Central memory CD4-positive, alpha-beta T cell (primary cell): ENCODE measurements at regions not wholly inside any gene's neighbourhood (a gene's known extent, or its start where the extent isn't known, plus 50 kb on each side); places are given as distances from the start of the nearest gene placed in this dataset.

Source experiments
- DNase-seq: peaks from one replicate; pipeline ENCODE4 v3.0.0; 2022

DNA sequence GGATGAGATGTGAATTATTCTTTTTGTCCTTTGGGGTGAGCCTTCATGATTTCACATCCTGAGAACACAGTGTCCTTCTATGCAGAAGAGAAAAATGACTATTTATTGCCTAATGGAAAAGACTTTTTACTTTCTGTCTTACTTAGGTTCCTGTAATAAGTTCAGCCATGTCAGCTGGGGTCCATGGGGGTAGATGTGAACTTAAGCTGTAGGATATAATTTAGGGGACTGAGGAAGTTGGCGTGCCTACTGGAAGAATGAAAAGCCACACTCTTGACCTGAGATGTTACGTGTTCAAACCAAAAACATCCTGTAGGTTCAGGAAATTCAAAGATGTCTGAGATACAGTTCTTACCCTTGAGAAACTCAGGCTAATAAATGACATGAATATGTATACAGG, 660.5 kb downstream of the TOX3 start:
- DNase-seq = no peak

DNA sequence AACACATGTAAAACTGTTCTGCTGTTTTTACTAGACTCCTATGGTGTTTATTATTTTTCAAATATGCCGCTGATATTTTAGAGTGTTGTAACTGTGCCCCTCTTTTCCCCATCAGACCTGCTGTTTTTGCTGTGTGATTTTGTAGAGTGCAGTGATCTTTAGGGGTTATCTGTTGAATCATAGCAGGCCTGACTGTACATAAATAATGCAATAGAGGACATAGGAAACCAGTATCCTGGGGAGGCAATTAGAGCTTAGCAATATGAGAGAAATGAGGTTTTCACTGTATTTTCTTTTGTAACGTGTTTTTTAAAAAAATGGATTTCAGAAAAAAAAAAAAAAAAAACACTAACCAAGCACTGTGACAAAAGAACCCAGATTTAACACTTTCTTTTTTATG, 662.2 kb downstream of the TOX3 start:
- DNase-seq = no peak

DNA sequence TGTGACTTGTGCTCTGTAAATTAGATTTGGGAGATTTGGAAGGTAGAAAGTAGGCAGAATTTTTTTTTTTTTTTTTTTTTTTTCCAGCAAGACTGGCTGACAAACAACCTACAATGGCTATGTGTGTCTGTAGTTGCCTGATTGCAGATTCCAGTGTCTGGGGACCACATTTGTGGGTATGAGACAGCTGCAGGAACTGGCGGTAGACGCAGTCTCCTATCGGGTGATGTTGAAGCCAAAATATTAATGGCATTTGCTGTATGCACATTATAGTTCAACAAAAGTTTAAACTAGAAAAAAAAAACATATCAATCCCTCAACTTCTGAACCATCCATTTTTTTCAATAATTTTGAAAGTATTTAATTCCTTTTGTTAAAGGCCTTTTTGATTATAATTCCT, 665.2 kb downstream of the TOX3 start:
- no peak for DNase-seq

DNA sequence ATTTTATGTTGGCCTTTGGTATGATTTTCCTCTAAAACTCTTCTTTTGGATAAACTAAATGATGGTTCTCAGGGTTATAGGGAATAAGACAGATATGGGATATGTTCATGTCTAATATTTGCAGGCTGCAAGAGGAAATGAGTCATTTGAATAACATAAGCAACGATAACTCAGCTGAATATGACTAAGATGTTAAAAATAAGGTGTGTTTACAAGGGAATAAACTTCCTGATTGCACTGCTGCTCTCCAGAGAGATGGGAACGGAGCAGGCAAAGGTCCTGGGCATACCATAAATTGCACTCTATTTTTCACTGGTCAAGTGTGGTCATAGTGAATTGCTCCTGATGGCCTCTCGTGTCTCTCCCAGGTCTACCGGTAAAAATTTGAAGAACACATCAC, 666.2 kb downstream of the TOX3 start:
- DNase-seq = no peak

DNA sequence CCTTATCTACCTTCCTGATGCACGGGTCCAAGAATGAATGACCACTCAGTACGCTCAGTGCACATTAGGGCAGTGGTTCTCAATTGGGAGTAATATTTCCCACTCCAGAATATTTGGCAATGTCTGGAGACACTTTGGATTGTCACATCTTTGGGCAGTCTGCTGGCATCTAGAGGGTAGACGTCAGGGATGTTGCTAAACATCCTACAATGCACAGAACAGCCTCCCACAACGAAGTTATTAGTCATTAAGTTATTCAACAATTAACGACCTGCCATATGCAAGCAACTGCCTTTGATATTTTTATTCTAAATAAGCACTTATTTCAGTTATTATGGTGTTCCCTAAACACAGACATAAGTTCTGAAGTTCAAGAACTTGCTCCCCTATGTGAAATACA, 669.3 kb downstream of the TOX3 start:
- no peak for DNase-seq

DNA sequence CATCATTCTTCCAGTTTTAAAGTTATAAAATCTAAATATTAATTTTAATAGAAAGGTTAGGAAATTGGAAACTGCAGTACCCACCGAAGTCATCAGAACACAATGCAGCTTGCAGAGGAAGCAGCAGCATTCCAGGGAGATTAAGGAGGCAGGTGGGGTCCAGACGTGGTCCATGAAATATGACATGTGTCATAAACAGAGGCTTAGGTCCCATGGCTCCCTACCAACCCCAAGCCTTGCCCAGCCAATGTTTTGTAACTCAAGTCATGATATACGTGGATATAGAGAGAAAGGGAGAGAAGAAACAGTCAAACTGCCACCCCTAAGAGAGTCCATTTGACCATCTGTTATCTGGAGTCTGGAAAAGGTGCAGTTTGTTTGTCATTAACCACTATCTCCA, 670.0 kb downstream of the TOX3 start:
- no peak for DNase-seq

DNA sequence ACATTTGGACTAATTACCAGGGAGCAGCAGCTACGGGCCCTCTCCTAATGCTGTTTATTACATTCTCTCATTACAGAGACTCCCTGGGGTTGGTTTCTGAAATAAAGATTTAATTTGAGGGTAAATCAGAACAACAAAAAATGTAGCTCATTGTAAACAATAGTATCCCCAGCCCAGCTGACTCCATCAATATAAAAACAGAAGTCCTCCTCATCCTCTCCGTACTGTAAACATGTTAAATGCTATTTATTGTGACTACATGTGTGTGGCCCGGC, 670.4 kb downstream of the TOX3 start:
- no peak for DNase-seq

DNA sequence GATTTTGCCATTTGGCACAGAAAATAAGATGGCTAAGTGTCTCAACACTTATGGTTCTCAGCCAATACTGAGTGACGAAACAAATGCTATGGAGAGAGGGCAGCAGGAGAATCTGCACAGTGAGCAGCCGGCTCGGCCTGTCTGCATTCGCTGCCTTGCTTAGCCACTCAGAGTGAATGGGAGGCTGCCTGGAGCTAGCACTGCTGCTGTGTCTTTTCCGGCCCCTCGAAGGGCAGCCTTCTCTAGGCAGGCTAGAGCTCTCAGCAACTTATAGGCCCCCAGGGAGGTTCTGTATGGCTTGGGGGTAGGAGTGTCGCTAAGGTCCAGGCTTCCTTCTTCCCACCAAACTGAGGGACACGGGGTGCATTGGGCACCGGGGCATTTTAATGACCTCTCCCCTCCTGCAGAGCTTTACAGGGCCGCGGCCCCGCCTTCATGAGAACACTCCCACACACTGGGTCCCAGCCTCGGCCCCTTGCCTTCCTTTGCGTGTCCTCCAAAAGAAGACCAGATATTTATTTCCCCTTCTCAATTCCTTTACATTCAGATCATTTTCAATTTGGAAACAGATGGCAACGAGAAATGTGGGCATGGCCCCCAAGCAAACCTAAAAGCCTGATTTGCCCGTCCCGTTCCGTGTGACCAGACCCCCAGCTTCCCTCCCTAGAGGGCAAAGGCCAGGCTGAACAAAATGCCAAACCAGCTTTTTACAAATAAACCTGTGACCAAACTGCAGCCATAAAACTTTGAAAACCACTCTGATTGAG, 670.9 kb downstream of the TOX3 start:
- no peak for DNase-seq

DNA sequence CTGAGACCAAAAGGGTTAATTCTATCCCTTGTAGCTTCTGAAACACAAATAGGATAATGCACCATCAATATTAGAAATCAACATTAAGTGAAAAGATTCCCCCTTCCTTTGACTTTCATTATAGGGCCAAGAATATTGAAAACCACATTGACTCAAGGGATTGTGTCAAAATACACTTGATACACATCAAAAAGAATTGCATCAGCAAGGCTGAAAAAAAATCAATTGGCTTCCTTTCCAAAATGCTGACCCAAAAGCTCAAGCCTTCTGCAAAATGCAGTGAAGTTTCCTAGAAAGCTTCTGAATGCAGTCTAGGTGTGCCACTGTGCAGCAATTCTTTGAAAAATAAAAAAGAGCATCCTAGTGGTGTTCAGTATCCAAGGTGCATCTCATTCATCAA, 674.4 kb downstream of the TOX3 start:
- no peak for DNase-seq

DNA sequence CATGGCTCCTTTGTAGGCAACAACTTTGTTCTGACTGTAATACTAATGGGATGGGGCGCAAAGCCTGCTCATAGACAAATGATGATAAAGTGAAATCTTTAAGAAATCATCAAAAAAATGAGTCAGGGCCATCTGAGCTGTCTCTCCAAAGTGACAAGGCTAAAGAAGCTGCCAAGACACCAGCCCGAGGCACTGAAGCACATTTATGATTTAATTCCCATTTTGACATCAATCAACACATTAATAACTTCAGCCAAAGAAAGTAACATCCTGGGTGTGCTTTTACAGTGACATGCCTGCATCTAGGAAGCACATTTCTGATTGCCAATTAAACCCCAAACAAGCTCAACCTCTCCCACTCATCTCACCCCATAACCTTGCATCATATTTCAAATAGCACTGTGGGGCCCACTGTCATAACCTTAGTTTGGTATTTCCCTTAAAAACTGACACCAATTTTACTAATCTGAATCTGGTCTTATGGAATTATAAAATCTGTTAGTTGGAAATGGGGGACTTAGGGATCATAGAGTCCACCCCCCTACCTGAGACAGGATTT, 676.6 kb downstream of the TOX3 start:
- DNase-seq = no peak

DNA sequence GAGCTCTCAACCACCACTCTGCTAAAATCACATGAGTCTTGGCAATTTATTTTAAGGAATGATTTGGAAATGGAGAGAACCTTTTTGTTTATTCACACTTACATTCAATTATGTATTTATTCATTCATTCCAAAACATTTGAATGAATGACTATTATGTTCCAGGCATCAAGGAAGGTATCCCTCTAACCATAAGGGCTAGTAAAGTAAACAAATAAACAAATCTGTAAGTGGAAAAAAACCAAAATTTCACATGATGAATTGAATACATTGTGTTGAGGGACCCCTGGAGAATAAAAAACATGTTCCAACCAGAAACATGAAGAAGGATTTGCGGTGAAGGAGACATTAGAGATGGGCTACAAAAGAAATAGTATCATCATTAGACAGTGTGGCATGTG, 677.8 kb downstream of the TOX3 start:
- DNase-seq = no peak

DNA sequence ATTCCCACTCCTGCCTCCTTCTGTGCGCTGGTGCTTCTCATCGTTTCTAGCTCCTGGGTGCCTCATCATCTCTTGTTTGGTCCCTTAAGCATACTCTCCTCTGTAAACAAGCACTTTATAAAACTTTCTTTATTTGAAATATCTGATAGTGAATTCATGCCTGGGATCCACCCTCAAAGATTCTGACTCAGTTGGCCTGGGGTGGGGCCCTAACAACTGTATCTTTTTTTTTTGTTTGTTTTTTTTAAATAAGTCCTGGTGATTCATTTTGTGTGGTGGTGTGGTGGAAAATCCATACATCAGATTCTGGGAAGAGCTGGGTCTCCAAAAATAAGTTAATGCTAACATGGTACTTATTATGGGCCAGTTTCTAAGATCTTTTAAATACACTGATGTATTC, 678.3 kb downstream of the TOX3 start:
- no peak for DNase-seq

DNA sequence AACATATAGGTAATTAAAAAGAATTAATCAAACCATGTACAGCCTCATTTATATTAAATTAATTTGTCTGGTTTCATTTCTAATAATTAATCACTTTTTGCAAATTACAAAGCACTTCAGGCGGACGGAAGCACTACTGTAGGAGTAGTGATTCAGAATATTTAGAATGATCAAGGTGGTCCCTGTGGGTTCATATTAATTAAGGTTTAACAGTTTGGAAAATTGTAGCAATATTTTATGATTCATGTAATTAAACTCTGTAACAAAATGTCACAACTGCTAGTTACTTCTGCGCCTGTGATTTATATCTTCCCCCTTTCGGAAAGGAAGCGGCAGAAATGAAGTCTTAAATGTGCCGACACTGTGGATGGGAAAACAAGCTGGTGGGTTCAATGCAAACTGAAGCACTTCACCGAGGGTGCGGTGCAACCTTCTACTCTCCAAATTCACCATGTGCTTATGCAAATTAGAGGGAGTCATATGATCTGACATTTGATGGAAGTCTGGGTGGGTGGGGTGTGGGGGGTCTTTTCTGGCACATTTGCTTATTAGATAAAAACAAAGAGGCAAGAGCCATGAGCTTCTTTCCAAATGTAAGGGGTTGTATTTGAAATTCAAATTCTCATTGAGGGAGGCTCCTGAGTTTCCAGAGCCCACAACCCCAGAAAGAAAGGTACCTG, 679.4 kb downstream of the TOX3 start:
- no peak for DNase-seq

DNA sequence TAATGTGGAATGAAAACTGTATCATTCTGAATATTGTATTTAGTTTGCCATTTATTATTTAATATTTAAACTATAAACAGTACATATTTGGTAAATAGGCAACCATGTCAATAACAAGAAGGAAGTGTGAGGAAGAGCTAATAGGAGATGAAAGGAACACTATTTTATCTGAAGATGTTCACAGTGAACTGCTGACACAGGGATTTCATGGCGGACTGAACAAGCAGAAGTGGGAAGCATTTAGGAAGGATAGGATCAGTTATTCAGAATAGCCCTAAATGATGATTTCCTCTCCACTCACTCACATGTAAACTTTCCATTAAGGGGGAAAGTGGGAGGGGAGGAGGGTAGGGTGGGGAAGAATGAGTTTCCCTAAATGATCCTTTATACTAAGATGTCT, 682.4 kb downstream of the TOX3 start:
- DNase-seq = no peak

DNA sequence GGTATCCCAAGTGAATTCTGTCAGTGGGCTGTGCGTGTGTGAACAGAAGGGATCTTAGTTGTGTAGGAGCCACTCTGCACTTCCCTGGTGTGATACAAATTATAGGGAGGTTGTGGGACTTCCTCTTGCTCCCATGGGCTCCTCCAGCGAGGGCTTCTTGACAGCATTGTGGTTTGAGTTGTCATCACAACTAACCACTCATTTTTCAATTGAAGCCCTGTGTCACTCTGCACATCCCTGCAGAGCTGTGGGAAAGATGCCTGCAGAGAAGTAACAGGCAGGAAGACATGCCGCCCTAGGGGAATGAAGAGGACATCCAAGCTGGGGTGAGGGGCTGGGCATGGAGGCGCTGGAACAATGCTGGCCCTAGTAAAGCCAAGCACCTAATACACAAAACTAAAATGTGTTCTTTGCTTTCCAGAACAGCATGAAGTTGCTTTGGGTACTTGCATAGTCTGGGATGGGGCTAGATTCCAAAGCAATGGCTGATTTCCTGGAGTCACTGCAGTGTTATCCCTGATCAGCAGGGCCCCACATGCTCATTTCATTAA, 692.5 kb downstream of the TOX3 start:
- DNase-seq = no peak

DNA sequence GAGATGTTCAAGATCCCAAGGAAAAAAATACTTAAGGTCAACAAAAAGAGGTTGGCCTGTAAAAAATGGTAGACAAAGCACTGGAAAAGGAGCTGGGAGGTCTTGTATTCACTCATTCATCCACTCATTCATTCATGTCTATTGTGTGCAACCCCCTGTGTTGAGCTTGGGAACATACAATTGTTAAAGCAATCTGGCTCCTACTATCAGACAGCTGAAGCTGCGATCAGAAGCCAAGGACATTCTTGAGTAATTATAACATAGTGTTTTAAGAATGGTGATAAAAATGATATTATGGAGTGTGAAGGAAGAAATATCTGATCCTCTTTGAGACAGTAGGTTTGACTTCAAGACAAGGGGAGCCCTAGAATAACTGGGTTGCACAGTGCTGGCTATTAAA, 693.4 kb downstream of the TOX3 start:
- DNase-seq = no peak

DNA sequence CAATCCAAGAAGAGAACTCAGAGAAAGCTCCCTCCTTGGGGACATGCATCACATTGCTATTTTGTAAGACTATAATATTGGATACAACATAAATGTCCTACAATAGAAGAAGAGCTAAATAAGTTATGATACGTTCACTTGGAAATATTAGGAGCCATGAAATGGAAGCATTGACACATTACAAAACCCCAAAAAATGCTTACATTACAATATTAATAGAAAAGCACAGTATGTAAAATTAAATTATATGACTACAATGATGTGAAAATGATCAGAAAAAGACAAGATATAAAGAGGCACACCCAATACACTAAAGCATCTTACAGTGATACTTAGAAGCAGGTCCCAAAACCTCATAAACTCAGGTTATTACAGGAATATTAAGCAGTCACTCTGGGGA, 694.1 kb downstream of the TOX3 start:
- no peak for DNase-seq

DNA sequence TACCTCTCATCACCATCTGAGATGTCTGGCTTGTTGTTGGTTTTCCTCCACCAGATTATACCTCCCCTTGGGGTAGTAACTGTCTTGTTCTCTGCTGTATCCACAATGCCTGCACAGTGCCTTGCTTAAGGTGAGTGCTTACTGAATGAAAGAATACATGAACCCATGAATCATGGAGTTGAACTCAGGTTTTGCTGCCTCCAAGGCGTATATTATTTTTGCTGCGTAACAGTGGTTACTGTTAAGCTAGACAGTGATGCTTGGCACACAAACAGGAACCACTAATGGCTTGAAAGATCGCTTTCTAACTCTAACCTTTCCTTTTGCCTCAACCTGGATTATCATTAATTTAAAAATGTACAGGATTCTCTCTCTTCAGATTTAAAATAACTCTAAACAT, 695.8 kb downstream of the TOX3 start:
- no peak for DNase-seq

DNA sequence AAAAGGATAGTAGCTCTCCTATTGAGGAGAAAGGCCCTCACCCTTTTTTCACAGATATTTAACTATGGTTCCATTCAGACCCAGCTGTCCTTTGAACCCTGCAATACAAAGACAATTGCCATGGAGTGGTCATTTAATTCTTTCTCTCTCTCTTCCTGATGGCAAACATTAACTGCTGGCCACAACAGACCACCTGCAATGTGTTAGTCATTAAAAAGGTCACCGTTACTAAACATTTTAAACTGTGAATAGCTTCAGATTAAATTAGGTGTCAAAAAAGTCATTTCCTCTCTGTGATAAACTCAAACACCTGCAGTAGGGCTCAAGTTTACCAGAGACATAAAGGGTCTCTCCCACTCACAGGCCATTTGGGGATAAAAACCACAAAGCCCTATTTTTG, 697.2 kb downstream of the TOX3 start:
- DNase-seq = no peak

DNA sequence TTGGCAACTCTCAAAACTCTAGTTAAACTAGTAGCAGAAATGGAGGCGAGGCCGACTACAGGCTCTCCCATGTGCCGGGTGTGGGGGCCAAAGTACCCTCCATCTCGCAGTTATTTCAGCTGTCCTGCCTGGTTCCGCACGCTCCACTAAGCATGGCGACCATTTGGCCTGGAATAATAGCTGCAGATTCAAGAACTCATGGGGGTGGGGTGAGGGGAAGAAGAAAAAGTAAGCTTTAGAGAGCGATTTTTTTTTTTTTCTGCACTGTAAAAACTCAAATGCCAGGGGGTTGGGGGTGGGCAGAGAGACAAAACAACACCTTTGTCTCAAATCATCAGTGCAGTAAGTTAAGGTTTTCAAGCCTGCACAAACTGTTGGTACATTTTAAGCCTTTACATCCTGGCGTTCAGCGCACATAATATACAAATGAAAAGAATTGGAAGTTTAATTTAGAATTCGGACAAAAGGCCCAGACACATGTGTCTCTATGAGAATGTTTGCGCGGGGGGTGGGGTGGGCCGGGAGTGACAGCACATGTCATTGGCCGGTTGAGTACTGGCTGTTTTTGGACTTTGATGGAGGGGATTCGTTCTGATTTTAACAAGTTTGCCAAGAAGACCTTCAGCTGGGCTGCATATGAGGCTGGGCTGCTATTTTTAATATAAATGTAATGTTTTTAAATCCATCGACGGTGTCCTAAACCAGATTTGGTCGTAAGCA, 694.7 kb upstream of the SALL1 start:
- DNase-seq = no peak

DNA sequence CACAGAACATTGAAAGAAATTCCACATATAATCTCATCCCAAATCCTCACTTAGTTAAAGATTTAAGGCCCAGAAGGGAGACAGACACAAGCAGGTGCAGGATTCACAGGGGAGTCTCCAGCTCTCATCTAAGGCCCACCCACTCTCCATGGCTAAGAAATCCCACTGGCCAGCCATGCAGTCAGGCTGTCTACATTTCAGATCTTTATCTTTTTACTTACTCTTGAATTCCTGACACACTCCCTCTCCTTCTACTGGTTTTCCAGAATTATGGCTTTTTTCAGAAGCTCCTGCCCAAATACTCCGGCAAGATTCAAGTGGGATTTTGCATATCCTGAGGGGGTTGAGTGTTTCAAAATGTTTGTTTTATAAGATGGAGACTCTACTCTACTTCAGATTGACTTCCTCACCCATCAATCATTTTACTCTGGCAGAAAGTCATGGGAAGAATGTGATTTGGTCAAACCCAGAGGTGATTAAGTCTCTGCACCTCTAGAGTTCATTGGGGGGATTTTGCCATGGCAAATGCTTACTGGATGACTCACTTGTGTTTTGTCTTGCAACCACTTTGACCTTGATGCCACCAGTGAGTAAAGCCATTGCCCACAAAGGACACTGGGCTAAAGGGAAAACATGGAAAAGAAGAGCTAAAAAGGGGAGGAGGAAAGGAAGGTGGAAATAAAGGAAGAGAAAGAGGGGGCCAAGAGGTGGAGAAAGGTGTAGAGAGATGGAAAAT, 688.8 kb upstream of the SALL1 start:
- no peak for DNase-seq

DNA sequence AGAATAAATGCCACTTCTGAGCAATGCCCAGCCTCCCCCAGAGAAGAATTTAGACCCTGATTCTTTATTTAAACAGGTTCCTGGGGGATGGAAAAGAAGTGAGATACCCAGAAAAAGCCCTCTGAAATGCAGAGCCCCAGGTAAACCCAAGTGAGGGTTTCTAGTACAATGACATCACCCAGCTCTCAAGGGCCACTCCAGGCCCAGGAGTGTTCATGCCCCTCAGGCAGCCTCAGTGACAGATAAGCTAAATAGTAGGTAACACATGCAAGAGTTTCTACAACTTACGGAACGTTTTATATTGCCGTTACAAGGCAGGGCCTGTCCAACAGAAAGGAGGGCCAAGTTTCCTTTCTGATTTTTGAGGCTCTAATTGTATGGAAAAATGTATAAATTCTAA, 683.7 kb upstream of the SALL1 start:
- DNase-seq = no peak

DNA sequence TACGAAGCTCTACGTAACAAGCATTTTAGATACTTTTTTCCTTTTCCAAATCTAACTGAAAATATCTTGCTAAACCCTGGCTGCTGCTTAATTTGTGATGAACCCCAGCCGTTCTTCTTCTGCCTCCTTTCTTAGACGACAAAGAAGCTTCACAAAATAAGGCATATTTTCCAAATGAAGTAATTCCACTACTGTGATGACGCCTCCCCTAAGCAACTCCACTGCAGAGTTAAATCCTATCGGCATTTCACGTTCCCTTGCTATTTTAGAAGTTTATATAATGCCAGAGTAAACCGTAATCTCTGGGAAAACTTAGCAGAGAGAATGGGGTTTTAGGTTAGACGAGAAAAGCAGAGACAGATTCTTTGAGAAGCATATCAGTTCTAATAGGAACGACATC, 683.1 kb upstream of the SALL1 start:
- DNase-seq = no peak
